Upper lobe of left lung (tissue), 4 donors: ENCODE measurements at regions not wholly inside any gene's neighbourhood (a gene's known extent, or its start where the extent isn't known, plus 50 kb on each side); places are given as distances from the start of the nearest gene placed in this dataset.

Experiments
- POLR2AphosphoS5 ChIP-seq, 2 donors: sonication (generic); formaldehyde crosslinking; IDR thresholded peaks; one replicate each; pipeline ENCODE4 v1.5.1; 2017; ENCODE audit warnings: antibody characterized with exemption in 2 of 2
- TF ChIP-seq, protein P1 (sequence below), 6 experiments: fragments of 450-650 bp in 4 of 6; fragments of 200-600 bp in 2 of 6; sonication (generic) in 2 of 6; IDR thresholded peaks; one replicate each; pipeline ENCODE4 v1.5.1; 2016 to 2019; ENCODE audit warnings: antibody characterized with exemption in 6 of 6

- peak in 1 of 2 donors; percentile 23 for TF ChIP-seq POLR2AphosphoS5 (IDR thresholded peaks at IDR 0.05)
- TF ChIP-seq, protein P1, sequence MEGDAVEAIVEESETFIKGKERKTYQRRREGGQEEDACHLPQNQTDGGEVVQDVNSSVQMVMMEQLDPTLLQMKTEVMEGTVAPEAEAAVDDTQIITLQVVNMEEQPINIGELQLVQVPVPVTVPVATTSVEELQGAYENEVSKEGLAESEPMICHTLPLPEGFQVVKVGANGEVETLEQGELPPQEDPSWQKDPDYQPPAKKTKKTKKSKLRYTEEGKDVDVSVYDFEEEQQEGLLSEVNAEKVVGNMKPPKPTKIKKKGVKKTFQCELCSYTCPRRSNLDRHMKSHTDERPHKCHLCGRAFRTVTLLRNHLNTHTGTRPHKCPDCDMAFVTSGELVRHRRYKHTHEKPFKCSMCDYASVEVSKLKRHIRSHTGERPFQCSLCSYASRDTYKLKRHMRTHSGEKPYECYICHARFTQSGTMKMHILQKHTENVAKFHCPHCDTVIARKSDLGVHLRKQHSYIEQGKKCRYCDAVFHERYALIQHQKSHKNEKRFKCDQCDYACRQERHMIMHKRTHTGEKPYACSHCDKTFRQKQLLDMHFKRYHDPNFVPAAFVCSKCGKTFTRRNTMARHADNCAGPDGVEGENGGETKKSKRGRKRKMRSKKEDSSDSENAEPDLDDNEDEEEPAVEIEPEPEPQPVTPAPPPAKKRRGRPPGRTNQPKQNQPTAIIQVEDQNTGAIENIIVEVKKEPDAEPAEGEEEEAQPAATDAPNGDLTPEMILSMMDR (IDR thresholded peaks at IDR 0.05), result no peak
Observed at GRCh38 chr7:4613846-4614548, 68.1 kb upstream of the FOXK1 start.
